ENCODE measurements at regions not wholly inside any gene's neighbourhood (a gene's known extent, or its start where the extent isn't known, plus 50 kb on each side); places are given as distances from the start of the nearest gene placed in this dataset.
A peak's percentile ranks its signal among the peaks of the same experiment; 100 is the strongest.
"Not testable (repeated sequence)": the region's sequence is repeated elsewhere in the genome, so short reads cannot be mapped to it uniquely, and the experiment has no call there.

DNA sequence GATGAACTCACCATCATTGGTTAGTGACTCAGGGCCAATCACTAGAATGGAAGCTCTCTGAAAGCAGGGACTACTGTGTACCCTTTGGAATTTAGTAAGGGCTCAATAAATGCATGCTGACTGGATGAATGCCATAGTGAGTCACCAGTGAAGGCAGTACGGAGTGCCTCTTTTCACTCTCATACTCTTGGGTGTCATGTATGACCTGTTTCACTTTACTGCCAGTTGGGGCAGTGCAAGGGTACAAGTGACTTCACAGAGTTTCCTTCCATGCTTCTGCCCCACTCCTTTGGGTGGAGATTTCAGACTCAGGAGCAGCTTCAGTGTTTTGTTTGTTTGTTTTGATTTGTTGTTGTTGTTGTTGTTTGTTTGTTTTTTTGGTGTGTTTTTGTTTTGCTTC lies 57.7 kb downstream of the SOX3 start:
- H3K27me3 ChIP-seq: no peaks in the 10 kb centered on the region

DNA sequence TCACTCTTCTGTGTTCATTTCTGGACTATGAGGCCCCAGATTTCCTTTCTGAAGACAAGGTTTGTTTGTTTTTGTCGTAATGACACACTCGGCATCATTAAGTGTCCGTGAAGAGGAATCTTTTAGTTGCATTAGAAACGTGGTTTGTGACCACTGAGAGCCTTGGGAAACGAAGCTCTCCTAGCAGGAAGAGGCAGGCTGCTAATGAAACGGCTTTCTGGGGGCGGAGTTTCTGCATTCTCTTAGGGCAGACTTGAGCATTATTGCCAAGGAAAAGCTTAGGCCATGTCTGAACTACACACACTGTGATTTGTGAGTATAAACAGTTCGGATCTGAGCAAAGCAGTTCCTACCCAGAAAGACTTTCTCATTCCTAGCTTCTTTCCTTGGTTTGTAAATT lies 64.0 kb downstream of the SOX3 start:
- Histone ChIP-seq H3K27me3 (no peaks in the 10 kb centered on the region), H3K27ac (no peak overlapping the region), H3K4me3 (no peak overlapping the region), H3K9me3 (replicated peaks) (no peaks in the 10 kb centered on the region), H3K36me3 (no peaks in the 10 kb centered on the region), H3K4me1 (no peaks in the 10 kb centered on the region)
- DNase-seq: peak in 1 of 2 experiments; percentile 2

More for the DNA sequence above, 57.7 kb downstream of the SOX3 start:
- Histone ChIP-seq H3K9me3 (replicated peaks) (no peaks in the 10 kb centered on the region), H3K4me1 (no peaks in the 10 kb centered on the region), H3K36me3 (no peaks in the 10 kb centered on the region), H3K4me3 (no peak overlapping the region), H3K27ac (no peak overlapping the region)
- DNase-seq: no peak

DNA sequence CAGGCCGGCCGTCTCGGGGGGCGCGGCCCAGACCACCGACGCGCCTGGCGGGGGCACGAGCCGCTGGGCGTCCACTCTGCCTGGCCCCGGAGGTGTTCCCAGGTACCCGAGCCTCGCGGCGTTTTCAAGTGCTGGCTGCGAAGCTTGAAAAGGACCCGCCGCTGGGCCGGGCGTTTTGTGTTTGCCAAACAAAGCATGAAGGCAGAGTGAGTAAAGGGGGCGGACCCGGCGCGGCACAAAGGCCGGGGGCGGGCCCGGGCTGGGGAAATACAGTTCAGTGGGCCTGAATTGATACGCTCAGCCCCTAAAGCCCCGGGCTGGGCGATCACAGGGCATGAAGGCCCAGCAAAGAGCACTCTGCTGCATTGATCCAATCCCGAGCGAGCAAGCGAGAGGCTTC lies 65.4 kb downstream of the SOX3 start:
- H3K9me3 ChIP-seq (replicated peaks): no peaks in the 10 kb centered on the region
- no peak overlapping the region for H3K27ac ChIP-seq
- no peaks in the 10 kb centered on the region for H3K36me3 ChIP-seq
- H3K4me3 ChIP-seq: no peak overlapping the region
- no peaks in the 10 kb centered on the region for H3K4me1 ChIP-seq
- H3K27me3 ChIP-seq: no peaks in the 10 kb centered on the region
- no peak for DNase-seq

DNA sequence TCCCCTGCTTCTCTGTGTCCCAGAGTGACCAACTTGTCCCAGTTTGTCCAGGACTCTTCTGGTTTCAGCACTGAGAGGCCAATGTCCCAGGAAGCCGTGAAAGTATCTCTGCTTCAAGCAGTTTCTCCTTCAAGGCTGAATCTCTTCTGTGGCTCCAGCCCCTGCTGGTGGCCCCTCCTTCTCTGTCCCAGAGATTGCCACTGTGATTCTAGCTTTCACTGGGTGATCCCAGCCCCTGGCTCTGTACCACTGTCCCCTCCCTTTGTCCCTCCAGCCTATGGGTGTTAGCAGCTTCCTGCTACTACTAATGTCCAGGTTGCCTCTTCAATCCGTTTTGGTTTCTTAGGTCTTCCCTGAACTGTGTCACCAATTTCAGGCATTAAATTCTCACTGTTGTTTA lies 70.5 kb downstream of the SOX3 start:
- Histone ChIP-seq H3K36me3 (no peaks in the 10 kb centered on the region), H3K27ac (no peak overlapping the region), H3K27me3 (no peaks in the 10 kb centered on the region), H3K9me3 (replicated peaks) (no peaks in the 10 kb centered on the region), H3K4me1 (no peaks in the 10 kb centered on the region), H3K4me3 (no peak overlapping the region)
- no peak for DNase-seq

DNA sequence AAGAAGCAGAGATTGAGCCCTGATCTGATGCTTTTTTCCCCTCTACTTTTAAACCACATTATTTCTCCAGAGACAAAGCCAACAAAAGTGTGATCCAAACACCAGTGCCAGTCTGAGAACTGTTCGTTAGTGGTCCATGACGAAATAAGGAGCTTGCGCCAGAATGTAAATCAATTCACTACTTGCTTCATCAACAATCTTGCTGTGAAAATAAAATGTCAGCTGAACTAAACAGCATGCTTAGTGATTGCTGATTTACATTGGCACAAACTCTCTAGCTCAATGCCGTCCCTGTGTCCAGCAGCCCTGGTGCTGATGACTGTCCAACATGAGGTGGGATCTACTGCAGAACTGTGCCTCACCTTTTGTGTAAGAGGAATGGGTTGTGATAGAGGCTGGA lies 71.3 kb downstream of the SOX3 start:
- Histone ChIP-seq H3K27me3 (no peaks in the 10 kb centered on the region), H3K4me3 (no peak overlapping the region), H3K9me3 (replicated peaks) (no peaks in the 10 kb centered on the region), H3K4me1 (no peaks in the 10 kb centered on the region), H3K27ac (no peak overlapping the region), H3K36me3 (no peaks in the 10 kb centered on the region)
- no peak for DNase-seq

DNA sequence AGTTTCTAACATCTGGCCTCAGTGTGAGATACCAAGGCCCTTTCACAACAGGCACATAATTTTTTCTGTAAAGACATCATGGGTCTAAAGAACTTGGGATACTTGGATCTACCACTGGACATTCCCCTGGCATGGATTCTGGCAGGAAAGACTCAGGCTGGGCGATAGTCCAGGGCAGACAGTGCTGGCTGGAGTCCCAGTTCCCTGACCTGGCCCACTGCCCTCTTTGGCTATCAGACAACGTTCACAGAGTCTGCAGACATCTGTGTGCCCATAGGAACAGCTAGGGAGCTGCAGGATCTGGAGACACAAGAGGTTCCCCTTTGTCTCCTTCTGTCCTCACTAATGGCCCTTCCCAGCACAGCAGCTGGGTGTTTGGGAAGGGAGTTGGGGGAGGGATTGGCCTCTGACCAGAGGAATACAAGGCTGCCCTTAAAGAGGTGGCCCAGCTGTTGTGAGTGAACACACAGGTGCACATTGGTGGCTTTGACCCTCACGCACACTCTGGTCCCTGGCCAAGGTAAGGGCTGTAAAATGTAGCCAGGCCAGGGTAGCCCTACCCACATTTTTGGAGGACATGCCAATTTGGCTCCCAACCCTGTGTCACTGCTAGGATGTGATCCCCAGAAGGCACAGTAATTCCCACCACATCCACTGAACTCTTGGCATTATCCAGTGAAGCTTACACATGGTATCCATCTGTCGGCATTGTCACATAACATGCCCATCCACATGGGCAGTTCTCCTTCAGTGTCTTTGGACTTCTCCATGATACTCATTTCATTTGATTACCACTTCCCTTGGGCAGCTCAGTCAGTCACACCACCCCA lies 72.3 kb downstream of the SOX3 start:
- no peak overlapping the region for H3K27ac ChIP-seq

DNA sequence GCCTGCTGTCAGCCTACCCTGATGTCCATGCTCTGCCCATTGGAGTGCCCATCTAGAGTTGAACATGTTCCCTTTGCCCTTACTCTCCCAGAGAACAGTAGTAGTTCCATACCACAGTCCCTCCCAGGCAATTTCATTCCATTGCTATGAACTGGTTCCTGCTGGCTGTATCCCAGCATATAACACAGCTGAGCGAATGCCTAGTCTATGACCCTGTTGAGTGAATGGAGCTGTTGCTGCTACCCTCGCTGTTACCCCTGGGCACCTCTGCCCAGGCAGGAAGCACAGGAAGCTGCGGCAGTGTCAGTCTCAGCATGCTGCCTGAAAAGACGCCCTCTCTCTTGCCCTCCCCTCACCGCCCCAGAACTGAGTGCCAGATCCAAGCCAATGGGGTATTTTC lies 73.3 kb downstream of the SOX3 start:
- no peak for DNase-seq
- Histone ChIP-seq H3K27ac (no peak overlapping the region), H3K27me3 (no peaks in the 10 kb centered on the region), H3K4me1 (no peaks in the 10 kb centered on the region), H3K9me3 (replicated peaks) (no peaks in the 10 kb centered on the region), H3K4me3 (no peak overlapping the region), H3K36me3 (no peaks in the 10 kb centered on the region)

More for the DNA sequence above, 72.3 kb downstream of the SOX3 start:
- no peak for DNase-seq
- H3K9me3 ChIP-seq (replicated peaks): no peaks in the 10 kb centered on the region
- no peaks in the 10 kb centered on the region for H3K27me3 ChIP-seq
- H3K36me3 ChIP-seq: no peaks in the 10 kb centered on the region
- no peaks in the 10 kb centered on the region for H3K4me1 ChIP-seq
- H3K4me3 ChIP-seq: no peak overlapping the region

DNA sequence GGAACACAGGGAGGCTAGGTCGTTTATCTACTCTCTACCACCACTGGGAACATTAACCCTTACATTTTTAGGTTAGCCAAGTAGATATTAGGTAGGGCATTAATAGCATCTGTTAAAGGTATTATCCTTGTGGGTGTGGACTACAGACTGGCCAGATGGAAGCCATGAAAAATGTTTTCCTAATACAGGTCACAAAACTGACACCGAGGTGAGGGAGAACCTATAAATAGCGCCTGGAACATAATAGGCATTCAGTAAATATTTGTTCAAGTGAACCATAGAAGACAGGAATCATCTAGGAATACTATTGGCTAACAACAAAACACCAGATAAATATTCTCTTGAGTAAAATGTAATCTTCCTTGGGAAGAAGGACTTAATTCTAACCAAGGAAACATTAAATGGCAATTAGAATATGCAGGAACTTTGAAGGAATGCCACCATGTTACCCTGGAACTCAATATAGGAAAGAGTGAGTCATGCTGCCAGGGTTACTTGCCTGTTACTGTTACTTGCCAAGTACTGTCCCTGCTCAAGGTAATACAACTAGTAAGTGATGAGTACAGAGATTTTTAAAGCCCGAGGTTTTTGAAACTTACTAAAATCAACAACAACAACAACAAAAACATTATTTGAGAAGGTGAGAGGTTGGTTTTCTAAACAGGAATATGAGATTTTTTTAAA lies 79.0 kb downstream of the SOX3 start:
- Histone ChIP-seq H3K4me1 (no peaks in the 10 kb centered on the region), H3K4me3 (no peak overlapping the region), H3K36me3 (no peaks in the 10 kb centered on the region), H3K9me3 (replicated peaks) (no peaks in the 10 kb centered on the region), H3K27ac (no peak overlapping the region), H3K27me3 (no peaks in the 10 kb centered on the region)
- DNase-seq: no peak

DNA sequence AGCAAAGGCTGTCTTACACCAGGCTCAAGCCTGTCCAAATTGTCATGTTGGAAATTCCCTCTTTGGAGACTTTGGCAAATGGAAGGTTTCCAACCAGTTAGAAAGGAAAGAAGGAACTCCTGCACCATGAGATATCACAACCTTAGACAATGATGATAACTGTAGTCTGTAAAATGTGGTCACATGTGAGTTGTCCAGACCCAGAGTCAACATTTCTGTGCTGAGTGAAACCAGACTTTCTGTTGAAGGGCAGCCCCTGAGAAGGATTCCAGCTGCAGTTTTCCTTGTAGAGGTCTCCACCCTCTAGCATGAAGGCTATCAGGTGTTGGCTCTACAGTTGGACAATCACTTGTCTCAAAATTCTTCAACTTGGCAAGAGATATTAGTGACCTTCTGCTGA lies 82.4 kb downstream of the SOX3 start:
- Histone ChIP-seq H3K9me3 (replicated peaks) (no peaks in the 10 kb centered on the region), H3K4me3 (no peak overlapping the region)
- no peak for DNase-seq

DNA sequence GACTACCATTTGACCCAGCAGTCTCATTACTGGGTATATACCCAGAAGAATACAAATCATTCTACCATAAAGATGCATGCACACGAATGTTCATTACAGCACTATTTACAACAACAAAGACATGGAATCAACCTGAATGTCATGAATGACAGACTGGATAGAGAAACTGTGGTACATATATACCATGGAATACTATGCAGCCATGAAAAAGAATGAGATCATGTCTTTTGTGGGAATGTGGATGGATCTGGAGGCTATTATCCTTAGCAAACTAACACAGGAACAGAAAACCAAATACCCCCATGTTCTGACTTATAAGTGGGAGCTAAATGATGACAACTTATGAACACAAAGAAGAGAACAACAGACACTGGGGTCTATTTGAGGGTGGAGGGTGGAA lies 102.7 kb downstream of the SOX3 start:
- not testable (repeated sequence) for H3K27ac ChIP-seq; H3K36me3 ChIP-seq; DNase-seq; H3K4me3 ChIP-seq; H3K9me3 ChIP-seq (replicated peaks); H3K27me3 ChIP-seq; H3K4me1 ChIP-seq

More for the DNA sequence above, 82.4 kb downstream of the SOX3 start:
- Histone ChIP-seq H3K27ac (no peak overlapping the region), H3K4me1 (no peaks in the 10 kb centered on the region), H3K27me3 (no peaks in the 10 kb centered on the region), H3K36me3 (no peaks in the 10 kb centered on the region)

DNA sequence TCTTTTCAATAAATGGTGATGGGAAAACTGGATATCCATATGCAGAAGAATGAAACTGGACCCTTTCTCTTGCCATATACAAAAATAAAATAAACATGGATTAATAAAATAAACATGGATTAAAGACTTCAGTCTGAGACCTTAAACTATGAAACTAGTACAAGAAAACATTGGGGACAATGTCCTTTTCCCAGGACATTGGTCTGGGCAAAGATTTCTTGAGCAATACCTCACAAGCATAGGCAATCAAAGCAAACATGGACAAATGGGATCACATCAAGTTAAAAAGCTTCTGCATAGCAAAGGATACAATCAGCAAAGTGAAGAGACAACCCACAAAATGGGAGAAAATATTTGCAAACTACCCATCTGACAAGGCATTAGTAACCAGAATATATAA lies 108.5 kb downstream of the SOX3 start:
- not testable (repeated sequence) for DNase-seq; H3K4me3 ChIP-seq; H3K27me3 ChIP-seq; H3K4me1 ChIP-seq; H3K9me3 ChIP-seq (replicated peaks); H3K36me3 ChIP-seq; H3K27ac ChIP-seq

DNA sequence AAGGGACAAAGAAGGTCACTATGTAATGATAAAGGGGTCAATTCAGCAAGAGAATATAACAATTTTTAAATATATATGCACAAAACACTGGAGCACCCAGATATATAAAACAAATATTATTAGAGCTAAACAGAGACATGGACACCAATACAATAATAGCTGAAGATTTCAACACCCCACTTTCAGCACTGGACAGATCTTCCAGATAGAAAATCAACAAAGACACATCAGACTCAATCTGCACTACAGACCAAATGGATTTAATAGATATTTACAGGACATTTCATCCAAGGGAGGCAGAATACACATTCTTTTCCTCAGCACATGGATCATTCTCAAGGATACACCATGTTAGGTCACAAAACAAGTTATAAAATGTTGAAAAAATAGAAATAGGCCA lies 111.4 kb downstream of the SOX3 start:
- no peaks in the 10 kb centered on the region for H3K36me3 ChIP-seq
- no peak for DNase-seq
- H3K27ac ChIP-seq: no peak overlapping the region
- H3K4me1 ChIP-seq: no peaks in the 10 kb centered on the region
- H3K27me3 ChIP-seq: no peaks in the 10 kb centered on the region
- no peak overlapping the region for H3K4me3 ChIP-seq
- H3K9me3 ChIP-seq (replicated peaks): no peaks in the 10 kb centered on the region

DNA sequence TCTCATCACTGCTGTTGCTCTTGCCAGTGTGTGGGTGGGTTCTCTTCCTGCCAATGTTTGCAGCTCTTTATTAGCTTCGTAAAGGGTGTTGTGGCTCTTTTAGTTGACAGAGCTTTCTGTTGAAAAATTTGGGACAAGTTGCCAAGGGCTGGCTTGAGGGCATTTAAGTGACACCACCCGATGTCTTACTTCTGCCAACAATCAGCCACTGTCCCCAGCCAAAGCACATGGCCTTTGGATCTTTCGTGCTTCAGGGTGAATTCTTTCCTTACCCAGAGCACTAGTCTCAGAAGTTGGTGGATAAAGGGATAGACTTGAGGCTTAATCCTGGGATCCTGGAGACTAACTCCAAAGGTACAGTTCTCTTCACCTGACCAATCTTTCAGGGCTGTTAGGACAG lies 113.6 kb downstream of the SOX3 start:
- no peak for DNase-seq
- Histone ChIP-seq H3K36me3 (no peaks in the 10 kb centered on the region), H3K4me1 (no peaks in the 10 kb centered on the region), H3K9me3 (replicated peaks) (no peaks in the 10 kb centered on the region), H3K4me3 (no peak overlapping the region), H3K27me3 (no peaks in the 10 kb centered on the region), H3K27ac (no peak overlapping the region)

DNA sequence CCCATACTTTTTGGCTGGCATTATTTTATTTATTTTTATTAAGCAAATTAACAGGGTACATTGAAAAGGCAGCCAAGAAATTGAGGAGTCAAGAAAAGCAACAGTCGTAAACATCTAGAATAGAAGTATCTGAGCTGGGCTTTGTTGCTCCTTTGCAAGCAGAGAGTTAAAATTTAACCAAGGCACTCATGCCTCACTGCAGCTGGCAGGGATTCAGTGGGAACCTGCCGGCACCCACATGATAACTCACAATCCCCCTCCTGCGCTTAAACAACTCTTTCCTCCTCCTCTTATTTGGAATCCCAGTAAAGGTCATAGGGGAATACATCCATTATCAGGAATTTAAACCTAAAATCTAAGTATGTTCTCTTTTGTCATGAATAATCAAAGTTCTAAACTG lies 115.5 kb downstream of the SOX3 start:
- no peaks in the 10 kb centered on the region for H3K9me3 ChIP-seq (replicated peaks)
- no peak for DNase-seq

DNA sequence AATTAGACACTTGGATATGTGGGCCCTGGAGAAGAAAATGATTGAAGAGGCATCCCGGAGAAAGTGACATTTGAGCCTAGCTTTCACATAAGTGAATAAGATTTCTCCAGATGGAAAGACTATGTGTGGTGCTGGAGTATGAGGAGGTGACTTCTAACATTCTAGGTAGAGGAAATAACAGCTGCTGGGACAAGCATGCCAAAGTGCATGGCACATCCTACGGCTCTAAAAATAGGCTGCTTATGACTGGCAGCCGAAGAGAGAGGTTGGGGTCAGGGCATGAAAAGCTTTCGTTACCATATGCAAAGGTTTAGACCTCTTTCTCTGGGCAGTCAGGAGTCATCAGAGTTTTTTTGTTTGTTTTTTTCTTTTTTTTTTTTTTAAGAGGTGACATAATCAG lies 142.0 kb downstream of the SOX3 start:
- H3K27me3 ChIP-seq: no peaks in the 10 kb centered on the region
- no peaks in the 10 kb centered on the region for H3K36me3 ChIP-seq
- no peak for DNase-seq
- no peaks in the 10 kb centered on the region for H3K4me1 ChIP-seq
- H3K9me3 ChIP-seq (replicated peaks): no peaks in the 10 kb centered on the region
- no peak overlapping the region for H3K4me3 ChIP-seq
- no peak overlapping the region for H3K27ac ChIP-seq

More for the DNA sequence above, 115.5 kb downstream of the SOX3 start:
- Histone ChIP-seq H3K27ac (no peak overlapping the region), H3K4me3 (no peak overlapping the region), H3K36me3 (no peaks in the 10 kb centered on the region), H3K27me3 (no peaks in the 10 kb centered on the region), H3K4me1 (no peaks in the 10 kb centered on the region)

DNA sequence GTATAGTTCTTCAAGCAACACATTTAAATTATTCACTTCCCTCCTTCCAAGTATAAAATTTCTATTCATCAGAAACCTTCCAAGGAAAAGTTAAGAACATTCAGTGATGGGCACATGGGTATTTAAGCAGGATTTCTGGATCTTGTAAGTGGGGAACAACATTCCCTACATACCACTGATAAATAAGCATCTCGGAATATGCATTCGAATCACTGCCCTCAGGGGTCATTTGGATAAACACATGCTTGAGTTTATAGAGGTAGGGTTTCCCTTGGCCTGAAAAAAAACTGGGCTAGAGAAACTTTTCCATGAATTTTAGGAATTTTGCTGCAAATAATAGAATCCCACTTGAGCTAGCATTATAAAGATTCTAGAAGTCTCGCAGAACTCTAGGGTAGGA lies 143.9 kb downstream of the SOX3 start:
- H3K9me3 ChIP-seq (replicated peaks): no peaks in the 10 kb centered on the region
- no peak overlapping the region for H3K27ac ChIP-seq
- no peaks in the 10 kb centered on the region for H3K36me3 ChIP-seq
- no peaks in the 10 kb centered on the region for H3K27me3 ChIP-seq
- H3K4me1 ChIP-seq: no peaks in the 10 kb centered on the region
- DNase-seq: no peak
- no peak overlapping the region for H3K4me3 ChIP-seq
